ENCODE measurements at regions not wholly inside any gene's neighbourhood (a gene's known extent, or its start where the extent isn't known, plus 50 kb on each side); places are given as distances from the start of the nearest gene placed in this dataset.

- Histone ChIP-seq H3K4me1 (no peaks in the 10 kb centered on the region), H3K27me3 (no peaks in the 10 kb centered on the region), H3K27ac (no peak overlapping the region), H3K36me3 (no peaks in the 10 kb centered on the region), H3K9me3 (no peaks in the 10 kb centered on the region), H3K4me3 (no peak overlapping the region)
- no peak for DNase-seq (ENCODE audit: low spot score in 2 of 2)
- intact Hi-C loops (cut with DNase I; ENCODE audit: low total_unique reads): no loop called here
- TF ChIP-seq, protein P1, sequence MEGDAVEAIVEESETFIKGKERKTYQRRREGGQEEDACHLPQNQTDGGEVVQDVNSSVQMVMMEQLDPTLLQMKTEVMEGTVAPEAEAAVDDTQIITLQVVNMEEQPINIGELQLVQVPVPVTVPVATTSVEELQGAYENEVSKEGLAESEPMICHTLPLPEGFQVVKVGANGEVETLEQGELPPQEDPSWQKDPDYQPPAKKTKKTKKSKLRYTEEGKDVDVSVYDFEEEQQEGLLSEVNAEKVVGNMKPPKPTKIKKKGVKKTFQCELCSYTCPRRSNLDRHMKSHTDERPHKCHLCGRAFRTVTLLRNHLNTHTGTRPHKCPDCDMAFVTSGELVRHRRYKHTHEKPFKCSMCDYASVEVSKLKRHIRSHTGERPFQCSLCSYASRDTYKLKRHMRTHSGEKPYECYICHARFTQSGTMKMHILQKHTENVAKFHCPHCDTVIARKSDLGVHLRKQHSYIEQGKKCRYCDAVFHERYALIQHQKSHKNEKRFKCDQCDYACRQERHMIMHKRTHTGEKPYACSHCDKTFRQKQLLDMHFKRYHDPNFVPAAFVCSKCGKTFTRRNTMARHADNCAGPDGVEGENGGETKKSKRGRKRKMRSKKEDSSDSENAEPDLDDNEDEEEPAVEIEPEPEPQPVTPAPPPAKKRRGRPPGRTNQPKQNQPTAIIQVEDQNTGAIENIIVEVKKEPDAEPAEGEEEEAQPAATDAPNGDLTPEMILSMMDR (IDR thresholded peaks at IDR 0.05): no peak
- TF ChIP-seq POLR2AphosphoS5 (IDR thresholded peaks at IDR 0.05) (no peak), POLR2A (IDR thresholded peaks at IDR 0.05) (no peak)
These were observed 405.6 kb downstream of the PMP22 start for GRCh38 chr17:14859542-14859941.

DNA sequence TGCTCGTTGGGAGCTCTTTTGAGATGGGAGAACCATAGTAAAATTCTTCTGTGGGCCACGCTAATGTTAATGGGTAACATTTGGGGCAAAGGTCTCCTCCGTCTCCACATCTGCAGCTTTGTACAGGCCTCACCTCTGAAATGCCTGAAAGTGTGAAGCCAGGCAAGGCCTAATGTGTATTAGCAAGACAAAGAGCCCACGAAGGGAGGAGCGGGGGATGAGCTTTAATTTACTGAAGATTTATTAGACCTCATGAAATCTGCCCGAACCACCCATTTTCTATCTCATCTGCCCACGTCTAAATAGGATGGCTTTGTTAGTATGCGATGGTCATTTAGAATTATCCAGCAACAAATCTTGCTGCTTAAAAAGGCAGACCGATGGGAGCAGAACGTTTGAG, 408.9 kb downstream of the PMP22 start:
- Histone ChIP-seq H3K36me3 (no peaks in the 10 kb centered on the region), H3K4me3 (no peak overlapping the region), H3K9me3 (no peaks in the 10 kb centered on the region), H3K27me3 (no peaks in the 10 kb centered on the region), H3K27ac (no peak overlapping the region), H3K4me1 (no peaks in the 10 kb centered on the region)
- TF ChIP-seq, protein P1 (IDR thresholded peaks at IDR 0.05): no peak
- TF ChIP-seq POLR2AphosphoS5 (IDR thresholded peaks at IDR 0.05): no peak
- TF ChIP-seq POLR2A (IDR thresholded peaks at IDR 0.05): no peak
- intact Hi-C loops (cut with DNase I; ENCODE audit: low total_unique reads): no loop called here
- no peak for DNase-seq (ENCODE audit: low spot score in 2 of 2)

- H3K4me1 ChIP-seq: no peaks in the 10 kb centered on the region
- TF ChIP-seq, protein P1 (IDR thresholded peaks at IDR 0.05): no peak
- TF ChIP-seq POLR2AphosphoS5 (IDR thresholded peaks at IDR 0.05) (no peak), POLR2A (IDR thresholded peaks at IDR 0.05) (no peak)
- no peak overlapping the region for H3K27ac ChIP-seq
- intact Hi-C loops (cut with DNase I; ENCODE audit: low total_unique reads): no loop called here
- H3K4me3 ChIP-seq: no peak overlapping the region
- no peaks in the 10 kb centered on the region for H3K27me3 ChIP-seq
- no peak for DNase-seq (ENCODE audit: low spot score in 2 of 2)
- H3K36me3 ChIP-seq: no peaks in the 10 kb centered on the region
- no peaks in the 10 kb centered on the region for H3K9me3 ChIP-seq
These were observed 410.4 kb downstream of the PMP22 start for GRCh38 chr17:14854691-14855090.

GRCh38 chr17:14845591-14846281, 419.4 kb downstream of the PMP22 start:
- no peak overlapping the region for H3K4me3 ChIP-seq
- H3K36me3 ChIP-seq: no peaks in the 10 kb centered on the region
- no peak overlapping the region for H3K27ac ChIP-seq
- intact Hi-C loops (cut with DNase I; ENCODE audit: low total_unique reads): no loop called here
- H3K4me1 ChIP-seq: no peaks in the 10 kb centered on the region
- peaks cover 0 to 6% of the 10 kb centered on the region in 2 donors for H3K27me3 ChIP-seq
- H3K9me3 ChIP-seq: no peaks in the 10 kb centered on the region
- no peak for TF ChIP-seq POLR2AphosphoS5 (IDR thresholded peaks at IDR 0.05)
- TF ChIP-seq, protein P1 (IDR thresholded peaks at IDR 0.05): no peak
- no peak for TF ChIP-seq POLR2A (IDR thresholded peaks at IDR 0.05)
- DNase-seq (ENCODE audit: low spot score in 2 of 2): peak in 1 of 2 donors; percentile 71

GRCh38 chr17:14843086-14843795, 421.9 kb downstream of the PMP22 start:
- TF ChIP-seq, protein P1 (IDR thresholded peaks at IDR 0.05): no peak
- no peak for TF ChIP-seq POLR2AphosphoS5 (IDR thresholded peaks at IDR 0.05)
- no peaks in the 10 kb centered on the region for H3K27me3 ChIP-seq
- H3K27ac ChIP-seq: no peak overlapping the region
- no peak for DNase-seq (ENCODE audit: low spot score in 2 of 2)
- H3K4me3 ChIP-seq: no peak overlapping the region
- H3K36me3 ChIP-seq: no peaks in the 10 kb centered on the region
- no peaks in the 10 kb centered on the region for H3K9me3 ChIP-seq
- intact Hi-C loops (cut with DNase I; ENCODE audit: low total_unique reads): no loop called here
- H3K4me1 ChIP-seq: no peaks in the 10 kb centered on the region

All from breast epithelium (tissue), 4 donors.